Adrenal gland (tissue), 9 donors: ENCODE measurements at regions not wholly inside any gene's neighbourhood (a gene's known extent, or its start where the extent isn't known, plus 50 kb on each side); places are given as distances from the start of the nearest gene placed in this dataset.

Source experiments
- DNase-seq, 7 donors: peaks; one replicate each; pipeline ENCODE4 v3.0.0-alpha.2; 2019 to 2020
- H3K27ac ChIP-seq, 5 donors: fragments of 200-600 bp; sonication (generic) in 4 of 5; 1 replicate in 3 of 5; 2 replicates in 2 of 5; pipeline versions ENCODE4 v1.5.1 to v1.8.0; 2016 to 2020; ENCODE audit warnings: mild to moderate bottlenecking in 1 of 5
- H3K27me3 ChIP-seq: fragments of 200-600 bp; 2 replicates; pipeline ENCODE4 v1.8.0; 2021
- H3K36me3 ChIP-seq, 2 donors: fragments of 200-600 bp; replicated peaks in 1 of 2; 1 replicate in 1 of 2; 2 replicates in 1 of 2; pipeline versions ENCODE4 v1.5.1 to v1.8.0; 2018 to 2022
- H3K4me1 ChIP-seq, 2 donors: fragments of 200-600 bp; replicated peaks in 1 of 2; 1 replicate in 1 of 2; 2 replicates in 1 of 2; pipeline versions ENCODE4 v1.5.1 to v1.8.0; 2018 to 2021
- H3K4me3 ChIP-seq, 4 donors: fragments of 200-600 bp; sonication (generic) in 3 of 4; one replicate each; pipeline ENCODE4 v1.5.1; 2016 to 2018
- H3K9me3 ChIP-seq, 3 donors: fragments of 200-600 bp; sonication (generic) in 1 of 3; replicated peaks in 1 of 3; 1 replicate in 2 of 3; 2 replicates in 1 of 3; pipeline versions ENCODE4 v1.5.1 to v1.8.0; 2016 to 2021
- POLR2A ChIP-seq, 2 donors: fragments of 450-650 bp; IDR thresholded peaks; one replicate each; pipeline ENCODE4 v1.6.1; 2017; ENCODE audit warnings: antibody characterized with exemption in 2 of 2, mild to moderate bottlenecking in 2 of 2, moderate library complexity in 1 of 2
- WGBS, 4 donors: extraction: QIAGEN DNeasy Blood & Tissue Kit in 2 of 4; methylation state at CpG; one replicate each; pipeline versions ENCODE4 v1.1.5 to v1.1.7; 2013 to 2017; 5-methylcytosine and 5-hydroxymethylcytosine counted together
- intact Hi-C, 2 donors: fragments of 100-400 bp; cut with DNase I; formaldehyde crosslinking; loops; one replicate each; pipeline versions ENCODE4 v1.14.1 to v1.15.0; 2022 to 2023
- TF ChIP-seq, protein P1 (sequence below), 6 experiments: fragments of 450-650 bp in 4 of 6; fragments of 200-600 bp in 2 of 6; sonication (generic) in 1 of 6; IDR thresholded peaks; 1 replicate in 5 of 6; 2 replicates in 1 of 6; pipeline versions ENCODE4 v1.5.1 to v1.8.0; 2016 to 2021; ENCODE audit warnings: antibody characterized with exemption in 6 of 6, mild to moderate bottlenecking in 2 of 6, moderate library complexity in 1 of 6
- donor health status: healthy with polysubstance abuse.
- donor health status: Bipolar disorder and iron deficiency.
- donor health status: DM: yes; HTN: yes; CAD: no.
- donor health status: DM: no; HTN: no; CAD: no.
- donor health status: DM: no; HTN: no; CAD: no.

DNA sequence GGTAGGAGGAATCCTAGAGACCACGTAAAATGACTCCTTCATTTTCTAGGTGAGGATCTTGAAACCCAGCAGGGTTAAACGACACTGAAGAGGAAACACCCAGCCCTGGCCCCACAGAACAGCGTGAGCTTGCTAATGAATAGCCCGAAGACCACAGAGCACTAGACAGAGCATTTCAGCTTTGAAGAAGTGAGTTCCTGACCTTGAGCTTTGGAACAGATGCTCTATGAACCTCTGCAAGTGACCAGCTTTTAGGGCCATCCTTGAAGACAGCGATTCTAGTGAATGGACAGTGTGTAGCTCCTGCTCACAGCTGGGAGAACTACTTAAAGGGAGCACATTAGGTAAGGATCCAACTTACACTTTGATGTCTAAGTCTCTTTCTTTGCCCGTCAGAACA lies 74.0 kb upstream of the FRMD1 start:
- 53 to 68% (median 55%) methylated on average over 6 of the region's 6 CpGs for WGBS, 4 donors
- DNase-seq = no peak
- H3K27ac ChIP-seq = no peak overlapping the region
- intact Hi-C loops = no loop called here
- no peaks in the 10 kb centered on the region for H3K9me3 ChIP-seq
- TF ChIP-seq, protein P1, sequence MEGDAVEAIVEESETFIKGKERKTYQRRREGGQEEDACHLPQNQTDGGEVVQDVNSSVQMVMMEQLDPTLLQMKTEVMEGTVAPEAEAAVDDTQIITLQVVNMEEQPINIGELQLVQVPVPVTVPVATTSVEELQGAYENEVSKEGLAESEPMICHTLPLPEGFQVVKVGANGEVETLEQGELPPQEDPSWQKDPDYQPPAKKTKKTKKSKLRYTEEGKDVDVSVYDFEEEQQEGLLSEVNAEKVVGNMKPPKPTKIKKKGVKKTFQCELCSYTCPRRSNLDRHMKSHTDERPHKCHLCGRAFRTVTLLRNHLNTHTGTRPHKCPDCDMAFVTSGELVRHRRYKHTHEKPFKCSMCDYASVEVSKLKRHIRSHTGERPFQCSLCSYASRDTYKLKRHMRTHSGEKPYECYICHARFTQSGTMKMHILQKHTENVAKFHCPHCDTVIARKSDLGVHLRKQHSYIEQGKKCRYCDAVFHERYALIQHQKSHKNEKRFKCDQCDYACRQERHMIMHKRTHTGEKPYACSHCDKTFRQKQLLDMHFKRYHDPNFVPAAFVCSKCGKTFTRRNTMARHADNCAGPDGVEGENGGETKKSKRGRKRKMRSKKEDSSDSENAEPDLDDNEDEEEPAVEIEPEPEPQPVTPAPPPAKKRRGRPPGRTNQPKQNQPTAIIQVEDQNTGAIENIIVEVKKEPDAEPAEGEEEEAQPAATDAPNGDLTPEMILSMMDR (IDR thresholded peaks at IDR 0.05) = no peak
- no peak for TF ChIP-seq POLR2A (IDR thresholded peaks at IDR 0.05)
- H3K36me3 ChIP-seq = no peaks in the 10 kb centered on the region
- peaks cover 11% of the 10 kb centered on the region for H3K27me3 ChIP-seq
- H3K4me3 ChIP-seq = no peak overlapping the region
- H3K4me1 ChIP-seq = peaks cover 3 to 6% of the 10 kb centered on the region in 2 donors

DNA sequence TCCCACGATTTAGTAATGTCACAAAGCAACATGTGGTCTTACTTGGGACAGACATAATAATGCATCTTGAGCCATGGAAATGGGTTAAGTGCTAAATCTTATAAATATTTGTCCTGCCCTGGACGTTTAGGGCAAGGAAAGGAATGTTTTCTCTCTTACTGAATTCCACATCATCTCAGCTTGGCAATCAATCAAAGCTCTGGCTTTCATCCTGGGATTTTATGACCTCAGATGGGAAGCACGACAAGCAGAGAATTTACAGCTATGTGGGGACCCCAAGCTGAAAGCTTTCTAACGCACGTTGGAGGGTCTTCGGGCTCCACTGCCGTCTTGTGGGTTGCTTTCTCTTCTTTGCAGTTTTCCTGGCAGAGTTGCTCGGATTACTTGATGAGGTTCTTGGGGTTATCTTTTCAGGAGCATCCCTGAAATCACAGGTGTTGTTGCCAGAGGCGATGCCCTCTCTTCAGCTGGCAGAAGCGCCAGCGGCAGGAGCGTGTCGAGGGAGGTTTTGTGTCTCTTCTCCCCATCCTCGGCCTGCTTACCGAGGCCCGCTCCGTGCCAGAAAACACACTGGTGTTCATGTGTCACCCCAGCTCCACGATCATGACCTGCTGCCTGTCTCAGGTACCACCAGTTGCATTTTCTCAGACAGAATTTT lies 73.4 kb upstream of the FRMD1 start:
- H3K4me1 ChIP-seq = peaks cover 0 to under 1% of the 10 kb centered on the region in 2 donors
- no peak for DNase-seq
- TF ChIP-seq, protein P1 (IDR thresholded peaks at IDR 0.05) = no peak
- no peak for TF ChIP-seq POLR2A (IDR thresholded peaks at IDR 0.05)
- no peaks in the 10 kb centered on the region for H3K9me3 ChIP-seq
- peaks cover 11% of the 10 kb centered on the region for H3K27me3 ChIP-seq
- H3K4me3 ChIP-seq = no peak overlapping the region
- intact Hi-C loops = no loop called here
- H3K27ac ChIP-seq = no peak overlapping the region
- no peaks in the 10 kb centered on the region for H3K36me3 ChIP-seq
- 65 to 78% (median 71%) methylated on average over 16 to 18 of the region's 18 CpGs for WGBS, 4 donors

DNA sequence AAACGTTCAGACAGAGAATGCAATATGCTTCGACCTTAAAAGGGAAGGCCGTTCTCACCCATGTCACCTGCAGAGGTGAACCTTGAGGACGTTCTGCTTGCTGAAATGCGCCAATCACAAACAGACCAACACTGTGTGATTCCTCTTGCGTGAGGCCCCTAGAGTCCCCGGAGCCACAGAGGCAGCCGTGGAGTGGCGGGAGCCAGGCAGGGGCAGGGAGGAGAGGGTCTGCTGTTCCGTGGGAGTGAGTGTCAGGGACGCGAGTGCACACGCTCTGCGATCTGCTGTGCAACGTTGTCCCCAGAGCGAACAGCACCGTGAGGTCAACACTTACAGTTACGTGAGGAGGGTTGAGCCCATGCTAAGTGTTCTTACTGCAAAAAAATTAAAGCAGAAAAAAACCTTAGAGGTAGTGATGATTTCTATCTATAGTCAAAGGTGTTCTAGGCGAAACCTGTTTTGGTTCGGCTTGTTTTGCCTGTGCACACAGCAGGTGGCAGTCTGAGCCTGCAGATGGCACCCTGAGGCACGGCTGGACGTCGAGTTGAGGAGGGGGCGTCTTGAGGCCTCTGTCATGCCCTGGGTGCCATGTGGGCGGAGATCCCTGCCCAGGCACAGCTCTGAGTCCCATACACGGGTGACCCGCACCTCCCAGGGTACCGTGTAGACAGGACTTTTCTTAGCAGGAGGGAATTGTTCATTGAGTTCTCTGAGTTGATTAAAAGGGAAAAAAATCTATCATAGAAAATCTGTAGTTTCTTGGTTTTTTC lies 71.7 kb upstream of the FRMD1 start:
- Histone ChIP-seq H3K36me3 (no peaks in the 10 kb centered on the region), H3K9me3 (no peaks in the 10 kb centered on the region), H3K4me3 (no peak overlapping the region), H3K27ac (no peak overlapping the region), H3K27me3 (peaks cover 11% of the 10 kb centered on the region), H3K4me1 (no peaks in the 10 kb centered on the region)
- 47 to 55% (median 52%) methylated on average over 19 to 28 of the region's 28 CpGs for WGBS, 4 donors
- peak in 2 of 7 donors; percentile 11 to 21 for DNase-seq
- intact Hi-C loops = no loop called here
- TF ChIP-seq, protein P1 (IDR thresholded peaks at IDR 0.05) = peak in 3 of 6 experiments; percentile 11 to 39 (median 17)
- no peak for TF ChIP-seq POLR2A (IDR thresholded peaks at IDR 0.05)

DNA sequence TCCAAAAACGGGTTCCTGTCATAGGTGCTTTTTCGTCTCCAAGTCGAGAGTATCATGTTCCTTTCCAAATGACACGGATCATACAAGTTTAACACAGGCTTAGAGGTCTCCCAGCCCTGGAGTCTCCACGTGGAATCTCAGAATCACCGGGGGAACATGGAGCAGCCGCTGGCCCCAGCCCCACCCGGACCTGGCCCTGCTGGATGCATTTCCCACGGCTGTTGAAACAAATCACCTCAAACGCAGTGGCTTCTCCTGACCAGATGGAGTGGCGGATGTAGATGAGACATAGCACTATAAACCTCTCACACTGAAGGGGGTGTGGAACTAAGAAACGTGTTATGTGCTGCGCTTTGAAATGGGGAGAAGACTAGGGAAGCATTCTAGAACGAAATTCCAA lies 70.0 kb upstream of the FRMD1 start:
- intact Hi-C loops = no loop called here
- no peak overlapping the region for H3K4me3 ChIP-seq
- no peaks in the 10 kb centered on the region for H3K9me3 ChIP-seq
- TF ChIP-seq POLR2A (IDR thresholded peaks at IDR 0.05) = no peak
- TF ChIP-seq, protein P1 (IDR thresholded peaks at IDR 0.05) = no peak
- H3K27me3 ChIP-seq = peaks cover 11% of the 10 kb centered on the region
- DNase-seq = peak in 2 of 7 donors; percentile 6 to 10
- no peaks in the 10 kb centered on the region for H3K4me1 ChIP-seq
- no peaks in the 10 kb centered on the region for H3K36me3 ChIP-seq
- no peak overlapping the region for H3K27ac ChIP-seq
- WGBS, 4 donors = 53 to 68% (median 66%) methylated on average over 10 to 14 of the region's 14 CpGs
